ENCODE measurements at regions not wholly inside any gene's neighbourhood (a gene's known extent, or its start where the extent isn't known, plus 50 kb on each side); places are given as distances from the start of the nearest gene placed in this dataset.

DNA sequence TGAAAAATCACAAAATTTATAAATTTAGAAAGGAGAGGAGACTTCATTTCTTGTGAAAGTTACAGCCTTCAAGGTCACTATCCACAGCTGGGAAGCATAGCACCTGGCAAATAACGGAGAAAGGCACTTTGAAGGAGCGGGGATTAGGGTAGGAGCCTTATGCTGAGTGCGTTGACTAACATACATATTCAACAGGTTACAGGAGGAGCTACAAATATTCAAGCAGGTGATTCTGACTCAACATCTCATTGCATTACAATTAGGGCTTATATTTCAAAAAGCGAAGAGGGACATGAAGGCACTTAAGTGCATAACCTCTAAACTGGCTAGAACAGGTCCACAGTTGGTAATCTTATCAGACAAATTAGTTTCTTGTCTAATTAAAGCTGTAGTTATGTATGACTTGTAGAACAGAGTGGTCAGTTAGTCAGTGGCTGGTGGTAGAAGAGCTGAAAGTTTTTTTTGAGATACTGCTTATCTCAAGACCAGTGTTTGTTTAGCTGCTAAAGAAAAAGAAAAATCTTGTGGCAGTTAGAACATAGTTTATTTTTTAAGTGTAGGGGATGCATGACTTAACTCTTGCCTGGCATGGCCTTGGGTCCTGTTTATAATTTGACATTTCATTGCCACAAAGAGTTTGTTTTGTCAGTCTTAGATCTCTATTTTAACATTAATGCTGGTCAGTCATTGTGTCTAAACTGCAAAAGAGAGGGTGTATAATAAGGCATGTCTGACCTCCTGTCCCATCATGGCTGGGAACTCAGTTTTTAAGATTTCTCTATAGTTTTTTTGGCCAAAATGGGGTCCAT is 311.5 kb downstream of the DUSP10 start:
- no peak for DNase-seq (ENCODE audit: low spot score)

GRCh38 chr1:221431068-221431651 is 310.7 kb downstream of the DUSP10 start:
- DNase-seq (ENCODE audit: low spot score), result no peak

DNA sequence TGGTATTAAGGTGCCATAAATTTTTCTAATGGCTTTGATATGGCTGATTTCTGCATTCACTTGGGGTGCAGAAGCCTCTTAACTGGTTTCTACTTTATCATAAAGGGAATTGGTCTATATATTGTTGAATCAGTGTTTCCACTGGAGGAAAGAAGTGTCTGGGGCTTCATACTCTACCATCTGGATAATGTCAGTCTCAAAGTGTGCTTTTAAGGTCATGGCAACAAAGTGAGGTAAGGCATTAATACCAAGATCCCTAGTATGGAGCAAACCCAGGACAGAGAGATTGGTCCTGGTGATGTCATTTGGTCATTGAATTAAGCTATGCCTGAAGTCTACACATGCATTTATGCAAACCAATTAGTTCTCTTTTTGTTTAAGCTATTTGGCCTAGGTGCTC is 309.9 kb downstream of the DUSP10 start:
- no peak for DNase-seq (ENCODE audit: low spot score)

DNA sequence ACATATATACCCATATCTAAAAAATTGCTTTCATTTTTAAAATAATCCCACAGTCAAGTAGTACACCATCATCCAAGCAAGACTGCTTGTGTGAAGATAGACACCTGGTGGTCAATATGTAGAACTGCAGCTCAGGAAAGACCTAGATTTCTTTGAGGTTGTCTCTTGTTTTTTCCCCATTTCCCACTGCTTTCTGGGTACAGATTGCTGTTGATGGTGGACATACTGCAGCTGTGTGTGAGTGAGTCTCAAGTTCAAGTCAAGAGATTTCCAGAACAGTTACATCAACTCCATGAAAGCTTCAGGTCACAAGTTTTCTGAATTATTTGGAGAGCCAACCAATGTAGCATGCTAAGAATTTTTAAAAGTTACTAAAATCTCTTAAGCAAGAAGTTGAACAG is 306.4 kb downstream of the DUSP10 start:
- DNase-seq (ENCODE audit: low spot score), result peak; percentile 70

DNA sequence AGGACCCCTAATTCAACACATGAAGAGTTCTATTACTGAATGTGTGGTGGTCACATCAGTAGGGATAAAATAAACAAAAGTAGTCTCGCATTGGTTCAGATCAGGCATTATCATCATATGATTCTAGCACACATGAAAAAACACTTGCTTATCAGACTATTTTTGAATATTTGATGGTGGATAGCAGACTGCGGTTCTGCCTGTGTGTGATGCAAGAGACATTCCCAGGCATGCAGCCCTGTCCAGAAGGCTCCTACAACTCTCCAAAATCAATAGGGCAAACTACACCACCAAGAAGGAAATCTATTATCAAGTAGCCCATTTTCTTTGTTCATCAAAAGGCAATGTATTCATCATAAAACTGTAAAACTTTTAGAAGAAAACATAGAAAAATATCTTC is 304.7 kb downstream of the DUSP10 start:
- no peak for DNase-seq (ENCODE audit: low spot score)

DNA sequence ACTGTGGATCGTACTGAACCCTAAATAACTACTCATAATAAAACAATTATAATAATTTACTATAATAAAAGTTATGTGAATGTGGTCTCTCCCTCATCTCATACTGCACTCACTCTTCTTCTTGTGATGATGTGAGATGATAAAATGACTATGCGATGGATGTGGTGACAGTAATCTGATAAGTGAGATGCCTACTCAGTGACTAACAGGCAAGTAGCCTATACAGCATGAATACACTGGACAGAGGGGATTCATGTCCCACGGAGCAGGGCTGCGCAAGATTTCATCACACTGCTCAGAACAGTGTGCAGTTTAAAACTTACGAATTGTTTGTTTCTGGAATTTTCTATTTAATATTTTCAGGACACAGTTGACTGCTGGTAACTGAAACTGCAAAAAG is 304.0 kb downstream of the DUSP10 start:
- no peak for DNase-seq (ENCODE audit: low spot score)

DNA sequence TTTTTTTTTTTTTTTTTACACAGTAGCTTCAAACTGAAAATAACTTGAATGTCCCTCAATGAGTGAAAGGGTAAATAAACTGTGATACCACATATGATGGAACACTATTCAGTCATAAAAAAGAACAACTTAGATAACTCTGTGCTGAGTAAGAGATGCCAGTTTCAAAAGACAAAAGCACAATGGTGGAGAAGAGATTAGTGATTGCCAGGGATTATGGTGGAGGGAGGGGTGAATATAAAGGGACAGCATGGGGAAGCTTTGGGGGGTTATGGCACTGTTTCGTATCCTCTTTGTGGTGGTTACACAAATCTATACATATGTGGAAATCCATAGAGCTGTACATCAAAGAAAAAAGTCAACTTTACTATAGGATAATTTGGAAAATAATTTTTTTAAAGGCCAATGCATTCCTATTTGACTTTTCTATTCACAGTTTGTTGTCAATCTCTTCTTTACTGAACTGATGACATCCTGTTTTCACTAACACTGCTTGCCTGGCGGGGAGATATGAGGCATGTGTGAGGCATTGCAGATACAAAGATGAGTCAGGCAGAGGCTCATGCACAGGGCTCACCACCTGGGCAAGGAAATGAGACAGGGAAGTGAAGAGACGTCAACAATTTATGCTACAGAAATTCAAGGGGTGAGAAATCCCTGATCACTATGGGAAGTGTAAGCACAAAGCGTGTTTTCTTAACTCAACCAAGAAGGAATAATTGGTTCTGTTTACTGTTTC is 302.7 kb downstream of the DUSP10 start:
- peak; percentile 75 for DNase-seq (ENCODE audit: low spot score)

DNA sequence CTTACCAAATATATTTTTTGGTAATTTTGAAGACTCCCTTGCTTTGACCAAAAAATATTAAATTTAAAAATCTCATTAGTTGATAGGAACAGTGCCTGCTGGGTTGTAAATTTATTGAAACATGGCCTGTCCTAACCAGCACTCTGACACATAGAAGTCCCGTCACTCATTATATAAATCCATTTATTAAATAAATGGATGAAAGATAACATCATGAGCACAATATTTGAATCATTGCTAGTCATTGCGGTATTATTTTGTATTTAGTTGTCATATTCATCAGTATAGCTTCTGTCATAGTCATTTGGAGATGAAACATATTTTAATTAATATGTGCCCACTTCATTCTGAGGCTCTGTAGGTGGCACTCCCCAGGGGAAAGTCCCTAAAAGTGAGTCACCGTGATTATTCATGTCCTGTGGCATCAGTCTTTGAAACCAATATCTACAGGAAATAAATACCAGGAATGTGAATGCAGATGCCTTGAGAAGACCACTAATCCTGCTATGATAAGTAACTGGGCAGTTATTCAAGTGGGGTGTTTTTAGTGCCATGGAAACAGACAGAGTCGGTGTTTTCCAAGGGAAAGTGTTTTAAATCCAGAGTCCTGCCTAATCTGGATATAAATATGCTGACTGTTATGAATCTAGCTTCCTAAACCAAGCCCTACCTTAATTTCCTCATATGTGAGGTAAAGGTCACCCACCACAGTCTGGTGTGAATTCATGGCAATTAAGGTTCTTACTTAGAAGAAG is 302.0 kb downstream of the DUSP10 start:
- peak; percentile 80 for DNase-seq (ENCODE audit: low spot score)

GRCh38 chr1:221440658-221441057 is 301.2 kb downstream of the DUSP10 start:
- DNase-seq (ENCODE audit: low spot score), result no peak

DNA sequence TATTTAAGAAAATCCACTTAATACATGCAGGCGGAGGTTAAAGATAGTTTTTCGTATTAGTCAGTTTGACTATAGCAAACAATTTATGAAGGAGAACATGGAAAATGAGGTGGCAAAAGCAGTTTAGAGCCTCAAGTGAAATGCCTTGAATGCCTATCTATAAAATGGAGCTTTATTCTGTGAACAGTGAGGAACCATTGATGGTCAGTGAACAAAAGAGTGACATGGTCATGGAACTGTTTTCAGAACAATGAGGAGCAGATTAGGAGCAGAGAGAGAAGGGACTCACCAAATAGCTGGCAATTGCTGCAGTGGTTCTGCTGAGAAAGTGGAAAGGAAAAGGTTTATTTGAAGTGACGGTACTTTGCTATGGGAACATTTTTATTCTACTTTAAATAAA is 299.8 kb downstream of the DUSP10 start:
- no peak for DNase-seq (ENCODE audit: low spot score)

GRCh38 chr1:221444346-221444745 is 297.5 kb downstream of the DUSP10 start:
- DNase-seq (ENCODE audit: low spot score), result no peak

GRCh38 chr1:221448585-221449175 is 293.2 kb downstream of the DUSP10 start:
- DNase-seq (ENCODE audit: low spot score), result no peak

DNA sequence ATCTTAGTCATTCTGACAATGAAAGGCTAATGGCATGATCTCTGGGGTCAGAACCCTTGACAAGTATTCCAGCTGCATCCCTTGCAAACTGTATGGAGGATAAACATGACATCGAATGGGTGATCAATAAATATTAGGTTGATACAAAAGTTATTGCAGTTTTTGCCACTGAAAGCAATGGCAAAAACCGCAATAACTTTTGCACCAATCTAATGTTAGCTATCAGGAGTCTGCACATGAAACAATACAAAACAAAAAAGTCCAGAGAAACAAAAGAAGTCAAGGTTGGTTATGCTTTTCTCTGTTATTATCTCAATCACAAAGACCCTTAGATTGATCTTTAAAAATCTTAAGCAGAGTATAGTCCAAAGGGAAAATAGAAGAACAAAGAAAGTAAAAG is 292.7 kb downstream of the DUSP10 start:
- no peak for DNase-seq (ENCODE audit: low spot score)

- no peak for DNase-seq (ENCODE audit: low spot score)
Measured at GRCh38 chr1:221449801-221450470, 292.0 kb downstream of the DUSP10 start.

- no peak for DNase-seq (ENCODE audit: low spot score)
Measured at GRCh38 chr1:221451741-221452140, 290.1 kb downstream of the DUSP10 start.

DNA sequence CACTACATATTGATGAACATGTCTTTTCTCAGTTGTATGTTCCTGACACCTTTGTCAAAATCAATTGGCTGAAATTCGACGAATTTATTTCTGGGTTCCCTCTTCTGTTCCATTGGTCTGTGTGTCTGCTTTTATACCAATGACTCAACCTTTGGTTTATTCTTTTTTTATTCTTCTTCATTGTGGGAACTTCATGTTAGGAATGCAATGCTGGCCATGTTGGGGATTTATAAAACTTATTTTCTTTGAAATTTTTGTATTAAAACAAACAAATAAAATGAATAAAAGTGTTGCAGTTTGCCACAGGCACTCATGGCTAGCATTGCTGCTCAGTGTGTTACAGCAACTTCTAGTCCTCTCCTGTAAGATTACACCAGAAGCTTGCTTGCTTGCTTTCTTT is 287.8 kb downstream of the DUSP10 start:
- no peak for DNase-seq (ENCODE audit: low spot score)

GRCh38 chr1:221456918-221457317 is 285.0 kb downstream of the DUSP10 start:
- no peak for DNase-seq (ENCODE audit: low spot score)

GRCh38 chr1:221457685-221458446 is 284.0 kb downstream of the DUSP10 start:
- DNase-seq (ENCODE audit: low spot score), result no peak

DNA sequence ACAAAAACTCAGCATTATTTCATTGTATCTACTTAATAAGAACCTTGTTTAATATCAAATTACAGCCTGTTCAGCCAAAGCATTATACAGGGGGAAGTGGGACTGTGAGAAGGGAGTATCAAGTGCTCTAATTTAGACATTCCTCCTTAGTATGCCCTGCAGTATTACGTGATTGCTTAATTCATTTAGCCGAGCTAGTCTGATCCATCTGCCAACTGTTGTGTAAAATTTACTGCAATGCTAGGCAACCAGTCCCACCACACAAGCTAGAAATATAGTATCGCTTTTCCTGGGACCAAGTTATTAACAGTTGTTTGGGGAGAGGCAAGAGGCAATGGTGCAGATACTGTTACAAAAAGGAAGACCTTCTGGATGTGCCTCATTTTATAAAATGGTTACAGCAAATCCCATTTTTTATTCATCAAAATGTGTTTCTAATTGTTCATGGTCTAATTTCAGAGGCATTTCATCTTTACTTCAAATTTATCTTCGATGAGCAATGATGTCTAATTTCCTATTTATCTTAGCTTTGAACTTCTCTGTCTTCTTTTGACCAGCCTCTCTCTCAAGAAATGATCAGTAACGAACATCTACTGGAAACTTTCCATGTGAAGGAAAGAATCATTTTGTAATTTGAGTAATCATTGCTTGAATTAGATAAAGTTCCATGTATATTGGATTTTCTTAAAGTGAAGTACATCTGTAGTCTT is 283.3 kb downstream of the DUSP10 start:
- DNase-seq (ENCODE audit: low spot score), result no peak

- DNase-seq (ENCODE audit: low spot score), result no peak
Measured at GRCh38 chr1:221459558-221459957, 282.3 kb downstream of the DUSP10 start.

All from RKO (cell line).